Esophagus muscularis mucosa (tissue), 3 donors: ENCODE measurements at regions not wholly inside any gene's neighbourhood (a gene's known extent, or its start where the extent isn't known, plus 50 kb on each side); places are given as distances from the start of the nearest gene placed in this dataset.

Experiments
- CTCF ChIP-seq, 3 experiments: fragments of 200-600 bp in 2 of 3; fragments of 450-650 bp in 1 of 3; sonication (generic) in 2 of 3; IDR thresholded peaks; one replicate each; pipeline ENCODE4 v1.5.1; 2017 to 2019; ENCODE audit warnings: antibody characterized with exemption in 3 of 3, mild to moderate bottlenecking in 2 of 3, moderate library complexity in 1 of 3
- POLR2A ChIP-seq: fragments of 450-650 bp; IDR thresholded peaks from one replicate; pipeline ENCODE4 v1.6.1; 2017; ENCODE audit warnings: antibody characterized with exemption, moderate library complexity, mild to moderate bottlenecking, low read depth

DNA sequence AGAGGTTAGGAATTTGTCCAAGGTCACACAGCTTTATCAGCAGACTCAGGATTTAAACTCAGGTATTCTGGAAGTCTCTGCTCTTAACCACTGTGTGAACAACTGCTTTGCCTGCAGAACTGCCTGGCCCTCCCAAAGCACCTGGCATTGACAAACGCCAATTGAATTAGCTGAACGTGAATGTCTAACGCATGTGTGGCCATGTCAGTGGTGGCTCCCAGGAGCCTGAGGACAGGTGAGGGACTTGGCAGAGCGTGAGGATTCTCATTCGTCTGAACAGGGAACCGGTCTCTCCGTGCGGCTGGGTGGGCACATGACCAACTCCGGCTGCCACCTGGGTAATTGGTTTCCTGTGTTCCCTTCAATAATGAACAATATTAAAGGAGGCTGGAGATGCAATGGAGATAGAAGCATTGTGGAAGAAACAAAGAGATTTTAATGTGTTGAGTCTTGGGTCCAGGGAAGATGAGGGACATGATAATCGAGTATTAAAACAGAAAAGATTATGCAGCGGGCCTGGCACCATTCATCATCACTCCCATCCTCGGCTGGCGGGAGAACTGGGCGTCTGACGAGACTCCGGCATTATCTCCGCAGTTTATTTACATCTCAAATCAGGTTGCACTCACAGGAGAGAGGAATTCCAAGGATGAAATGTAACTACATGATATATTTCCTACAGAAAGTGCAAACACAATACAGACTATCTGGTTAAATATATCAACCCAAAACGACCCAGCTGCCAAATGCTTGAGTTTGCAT, 113.5 kb downstream of the NPIPB5 start:
- TF ChIP-seq POLR2A (no peak), CTCF (IDR thresholded peaks at IDR 0.05) (no peak)
